D721Med (cell line): ENCODE measurements at regions not wholly inside any gene's neighbourhood (a gene's known extent, or its start where the extent isn't known, plus 50 kb on each side); places are given as distances from the start of the nearest gene placed in this dataset.

Source experiments
- DNase-seq: peaks from one replicate; pipeline ENCODE4 v3.0.0; 2011; ENCODE audit warnings: low spot score; ENCODE audit not compliant: insufficient read length
- FAIRE-seq: peaks from 2 replicates; lab custom pipeline; 2011; peaks lifted over from hg19 to GRCh38; lab: Jason Lieb, UNC
- CTCF ChIP-seq: IDR thresholded peaks from 2 replicates; pipeline ENCODE4 v1.5.1; 2012; ENCODE audit warnings: mild to moderate bottlenecking, control low read depth; ENCODE audit not compliant: insufficient read depth; ENCODE audit errors: missing control alignments

GRCh38 chr12:4107436-4107878, 166.1 kb upstream of the CCND2 start:
- TF ChIP-seq CTCF, result peak; percentile 49
- DNase-seq, result no peak
- FAIRE-seq, result peak; percentile 6

GRCh38 chr12:4106621-4107020, 166.9 kb upstream of the CCND2 start:
- DNase-seq, result no peak

GRCh38 chr12:4104722-4105244, 168.8 kb upstream of the CCND2 start:
- no peak for TF ChIP-seq CTCF
- DNase-seq (no peak), FAIRE-seq (no peak)

More at GRCh38 chr12:4106621-4107020, 166.9 kb upstream of the CCND2 start:
- no peak for TF ChIP-seq CTCF
- no peak for FAIRE-seq

GRCh38 chr12:4099276-4099675, 174.3 kb upstream of the CCND2 start:
- FAIRE-seq (no peak), DNase-seq (no peak)
- TF ChIP-seq CTCF, result peak; percentile 7

GRCh38 chr12:4091016-4091743, 182.4 kb upstream of the CCND2 start:
- TF ChIP-seq CTCF, result no peak
- DNase-seq, result no peak

GRCh38 chr12:4089956-4090355, 183.6 kb upstream of the CCND2 start:
- DNase-seq (no peak), FAIRE-seq (no peak)
- no peak for TF ChIP-seq CTCF

More at GRCh38 chr12:4091016-4091743, 182.4 kb upstream of the CCND2 start:
- no peak for FAIRE-seq

GRCh38 chr12:4089121-4089606, 184.4 kb upstream of the CCND2 start:
- DNase-seq, result no peak
- no peak for FAIRE-seq
- no peak for TF ChIP-seq CTCF
